HG03521 (cell line): ENCODE measurements at regions not wholly inside any gene's neighbourhood (a gene's known extent, or its start where the extent isn't known, plus 50 kb on each side); places are given as distances from the start of the nearest gene placed in this dataset.
"Not testable (repeated sequence)": the region's sequence is repeated elsewhere in the genome, so short reads cannot be mapped to it uniquely, and the experiment has no call there.

Experiments
- ATAC-seq: cut with Tn5 transposase; IDR thresholded peaks from one replicate; pipeline ENCODE4 v1.9.1; 2021; ENCODE audit warnings: mild to moderate bottlenecking, moderate library complexity; ENCODE audit not compliant: unreplicated experiment

DNA sequence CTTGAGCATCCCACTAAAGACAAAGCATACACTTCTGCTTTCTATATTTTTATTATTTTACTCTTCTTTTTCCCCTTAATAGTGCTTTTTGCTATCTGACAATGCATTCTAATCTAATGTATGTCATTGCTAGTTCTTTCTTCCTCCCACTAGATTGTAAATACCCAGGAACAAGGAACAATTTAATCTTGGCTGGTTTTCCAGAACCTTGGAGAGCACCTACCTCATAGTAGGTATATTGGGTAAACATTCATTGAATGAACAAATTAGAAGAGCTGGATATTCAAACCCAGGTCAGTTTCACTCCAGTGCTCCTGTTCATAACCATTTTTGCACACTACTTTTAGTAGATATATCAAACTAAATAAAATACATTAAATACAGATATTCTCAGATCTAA is 1617.6 kb upstream of the SLC10A2 start:
- no peak for ATAC-seq

DNA sequence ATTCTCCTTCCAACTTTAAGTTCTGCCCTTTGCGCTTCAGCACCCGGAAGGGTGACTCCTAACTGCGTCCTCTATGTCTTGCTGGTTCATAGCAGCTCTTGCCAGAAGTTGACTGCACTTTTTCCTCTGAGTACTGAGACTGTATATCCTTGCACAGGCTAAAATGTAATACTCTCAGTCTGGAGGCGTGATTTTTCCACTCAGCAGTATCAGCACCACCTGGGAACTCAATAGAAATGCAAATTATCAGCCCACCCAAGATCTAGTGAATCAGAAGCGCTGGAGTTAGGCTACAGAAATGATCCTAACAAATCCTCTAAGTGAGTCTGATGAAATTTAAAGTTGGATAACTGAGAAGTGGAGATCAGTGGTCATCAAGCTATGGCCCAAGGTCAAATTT is 1611.9 kb upstream of the SLC10A2 start:
- ATAC-seq, result no peak

DNA sequence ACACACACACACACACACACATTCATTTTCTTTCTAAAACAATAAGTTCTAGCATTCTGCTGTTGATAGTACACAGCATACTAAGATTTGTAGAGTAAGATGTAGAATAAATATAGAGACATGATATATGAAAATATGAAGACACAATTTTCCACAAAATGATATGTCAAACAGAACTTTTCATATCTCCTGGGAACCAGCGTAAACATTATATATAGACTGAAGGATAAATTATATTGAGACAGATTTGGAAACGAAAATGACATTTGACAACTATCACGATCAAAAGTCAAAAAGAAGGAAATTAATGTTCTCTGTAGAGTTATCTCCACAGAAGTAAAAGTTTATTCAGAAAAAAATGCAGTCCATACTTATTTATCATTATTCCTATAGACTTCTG is 1605.7 kb upstream of the SLC10A2 start:
- no peak for ATAC-seq

DNA sequence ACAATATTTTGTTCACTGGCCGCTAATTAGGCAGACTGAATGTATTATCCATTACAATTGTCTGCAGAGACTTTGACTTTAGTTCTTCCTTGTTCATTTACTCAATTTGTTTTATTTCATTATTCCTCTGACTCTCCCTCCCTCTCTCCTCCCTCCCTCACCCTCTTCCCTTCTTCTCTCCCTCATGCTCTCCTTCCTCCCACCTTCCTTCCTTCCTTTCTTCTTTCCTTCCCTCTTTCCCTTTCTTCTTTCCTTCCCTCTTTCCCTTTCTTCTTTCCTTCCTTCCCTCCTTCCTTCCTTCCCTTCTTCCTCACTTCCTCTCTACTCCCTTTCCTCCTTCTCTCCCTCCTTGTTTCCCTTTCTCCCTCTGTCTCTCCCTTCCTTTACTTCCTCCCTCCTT is 1591.0 kb upstream of the SLC10A2 start:
- ATAC-seq, result no peak

DNA sequence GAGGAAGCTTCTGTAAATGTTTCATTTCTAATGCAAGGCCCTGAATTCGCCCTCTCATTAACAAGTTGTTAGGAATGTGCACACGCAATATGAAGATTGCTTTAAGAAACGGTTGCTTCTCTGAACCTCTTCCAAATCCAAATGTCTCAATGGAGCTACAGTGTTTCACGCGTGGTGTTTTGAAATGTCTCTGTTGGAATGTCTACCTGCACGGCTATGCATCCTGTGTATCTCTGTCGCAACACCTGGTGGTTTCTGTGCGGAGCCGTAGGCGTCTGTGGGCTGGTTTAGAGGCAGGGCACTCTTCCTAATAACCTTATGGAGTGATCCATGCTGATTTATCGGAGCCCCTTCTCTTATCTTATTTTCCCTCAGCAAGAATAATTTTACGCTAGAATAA is 1584.2 kb upstream of the SLC10A2 start:
- no peak for ATAC-seq

DNA sequence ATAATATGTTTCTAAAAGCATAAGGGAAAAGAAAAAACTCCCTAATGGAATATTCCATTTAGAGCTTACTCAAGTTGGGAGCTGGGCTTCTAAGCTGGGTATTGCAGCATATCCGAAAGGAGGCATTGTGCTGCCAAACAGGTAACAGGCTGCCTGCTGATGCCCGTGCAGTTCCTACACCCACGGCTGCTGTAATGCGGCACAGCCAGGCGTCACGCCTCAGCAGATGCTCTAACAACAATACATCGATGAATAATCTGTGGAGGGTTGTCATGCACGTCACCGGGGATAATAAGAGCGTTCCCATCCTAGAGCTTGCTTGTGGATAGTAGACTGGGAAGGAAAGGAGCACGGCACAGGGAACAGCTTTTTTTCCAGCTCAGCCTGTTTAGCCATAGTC is 1582.1 kb upstream of the SLC10A2 start:
- ATAC-seq, result no peak

DNA sequence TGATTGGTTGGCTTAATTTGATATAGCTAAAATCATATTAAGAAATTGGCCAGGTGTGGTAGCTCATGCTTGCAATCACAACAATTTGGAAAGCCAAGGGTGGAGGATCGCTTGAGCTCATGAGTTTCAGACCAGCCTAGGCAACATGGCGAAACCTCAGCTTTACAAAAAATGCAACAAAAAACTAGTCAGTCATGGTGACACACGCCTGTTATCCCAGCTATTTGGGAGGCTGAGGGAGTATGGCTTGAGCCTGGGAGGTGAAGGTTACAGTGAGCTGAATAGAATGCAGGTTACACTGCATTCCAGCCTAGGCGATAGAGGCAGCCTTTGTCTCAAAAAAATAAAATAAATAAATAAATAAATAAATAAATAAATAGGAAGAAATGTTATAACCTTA is 1579.6 kb upstream of the SLC10A2 start:
- ATAC-seq, result no peak

DNA sequence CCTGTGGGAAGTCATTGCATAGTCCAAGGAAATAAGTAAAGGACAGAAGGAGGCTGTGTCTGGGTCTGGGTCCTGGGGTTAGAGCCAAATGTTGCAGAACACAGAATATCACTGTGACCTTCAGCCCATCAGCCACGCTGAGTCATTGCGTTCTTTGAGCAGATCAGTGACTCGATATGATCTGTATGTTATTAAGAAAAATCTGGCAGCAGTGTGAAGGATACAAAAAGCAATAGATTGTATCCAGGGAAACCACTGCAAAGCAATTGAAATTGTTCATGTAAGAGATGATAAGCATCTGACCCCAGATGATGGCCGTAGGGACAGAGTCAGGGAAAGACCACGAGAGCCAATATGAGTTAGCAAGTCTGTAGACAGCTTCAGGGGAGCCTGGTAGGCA is 1575.1 kb upstream of the SLC10A2 start:
- no peak for ATAC-seq

DNA sequence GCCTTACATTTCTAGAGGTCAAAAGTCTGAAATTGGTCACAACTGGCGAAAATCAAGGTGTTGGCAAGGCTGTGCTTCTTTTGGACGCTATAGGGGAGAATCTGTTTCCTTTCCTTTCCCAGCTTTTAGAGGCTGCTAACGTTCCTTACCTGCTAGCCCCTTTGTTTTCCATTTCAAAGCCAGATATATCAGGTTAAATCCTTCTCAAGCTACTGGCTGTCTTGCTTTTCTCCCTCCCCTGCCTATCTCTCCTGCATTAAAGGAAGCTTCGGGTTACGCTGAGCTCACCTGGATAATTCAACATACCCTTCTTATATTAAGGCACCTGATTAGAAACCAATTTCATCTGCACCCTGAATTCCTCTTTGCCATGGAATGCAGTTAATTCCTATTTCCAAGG is 1569.7 kb upstream of the SLC10A2 start:
- no peak for ATAC-seq

DNA sequence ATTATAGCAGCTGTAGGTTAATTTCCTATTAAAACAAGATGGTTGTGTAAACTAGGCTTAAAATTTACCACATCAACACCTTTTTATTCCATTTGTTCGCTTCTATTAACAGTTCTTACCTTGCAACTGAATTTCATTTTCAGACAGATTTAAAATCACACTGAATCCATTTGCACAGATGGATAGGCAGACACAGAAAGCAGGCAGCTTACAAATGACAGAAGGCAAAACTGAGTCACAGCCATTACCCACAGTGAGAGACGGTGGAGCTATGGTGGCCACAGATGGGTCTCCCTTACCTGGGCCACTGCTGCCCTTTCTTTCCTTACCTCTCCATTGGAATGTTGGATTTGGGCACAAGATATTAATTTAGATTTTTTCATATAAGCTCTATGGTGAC is 1567.8 kb upstream of the SLC10A2 start:
- no peak for ATAC-seq

DNA sequence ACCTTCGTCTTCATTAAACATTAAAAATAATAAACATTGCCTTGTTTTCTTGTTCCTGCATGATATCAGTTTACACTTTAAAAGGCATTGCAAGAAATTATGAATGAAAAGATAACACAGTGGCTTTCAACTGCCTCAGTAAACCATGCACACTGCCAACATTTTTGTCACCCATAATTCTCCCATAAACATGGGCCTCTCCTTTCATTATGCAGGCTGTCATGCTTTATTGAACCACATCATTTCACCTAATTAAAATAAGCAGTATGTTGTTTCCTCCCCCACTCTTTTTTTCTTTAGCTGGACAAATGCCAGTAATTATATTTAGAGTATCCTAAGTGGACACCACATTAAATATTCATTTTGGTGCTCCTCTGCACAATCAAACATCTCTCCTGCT is 1566.5 kb upstream of the SLC10A2 start:
- ATAC-seq, result no peak

DNA sequence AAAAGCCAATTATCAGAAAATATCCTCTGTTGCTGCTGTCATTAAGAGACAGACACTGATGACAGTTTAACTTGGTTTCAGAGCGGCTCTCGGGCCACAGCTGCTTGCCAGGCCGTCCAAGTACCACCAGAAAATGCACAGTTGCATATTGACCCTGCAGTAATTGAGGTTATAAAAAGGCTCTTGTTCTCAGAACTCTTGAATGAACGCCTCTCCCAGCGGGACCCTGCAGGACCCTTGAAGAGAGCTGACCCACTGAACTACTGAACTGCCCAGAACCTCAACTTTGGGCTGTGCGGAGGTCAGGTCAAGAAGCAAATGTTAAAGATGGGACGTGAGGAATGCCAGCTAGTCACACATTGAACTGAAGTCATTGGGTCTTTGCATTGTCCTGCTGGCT is 1559.0 kb upstream of the SLC10A2 start:
- no peak for ATAC-seq

DNA sequence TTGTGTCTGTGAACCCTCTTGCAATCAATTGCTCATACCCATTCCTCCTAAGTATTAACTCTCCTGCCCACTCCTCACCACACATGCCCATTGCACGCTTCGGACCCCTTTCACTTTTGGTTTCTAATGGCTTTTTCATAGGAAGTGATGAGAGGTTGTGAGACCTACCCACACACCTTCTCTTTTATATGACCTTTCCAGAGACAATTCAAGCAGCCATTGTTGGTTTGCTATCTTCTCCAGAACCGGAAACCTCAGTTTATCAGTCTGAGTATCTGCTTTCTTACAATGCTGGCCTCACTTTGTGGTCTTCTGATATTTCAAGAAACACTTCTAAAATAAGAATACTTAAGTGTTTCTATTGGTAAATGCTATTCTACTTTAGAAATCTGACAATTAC is 1550.8 kb upstream of the SLC10A2 start:
- peak; percentile 68 for ATAC-seq

DNA sequence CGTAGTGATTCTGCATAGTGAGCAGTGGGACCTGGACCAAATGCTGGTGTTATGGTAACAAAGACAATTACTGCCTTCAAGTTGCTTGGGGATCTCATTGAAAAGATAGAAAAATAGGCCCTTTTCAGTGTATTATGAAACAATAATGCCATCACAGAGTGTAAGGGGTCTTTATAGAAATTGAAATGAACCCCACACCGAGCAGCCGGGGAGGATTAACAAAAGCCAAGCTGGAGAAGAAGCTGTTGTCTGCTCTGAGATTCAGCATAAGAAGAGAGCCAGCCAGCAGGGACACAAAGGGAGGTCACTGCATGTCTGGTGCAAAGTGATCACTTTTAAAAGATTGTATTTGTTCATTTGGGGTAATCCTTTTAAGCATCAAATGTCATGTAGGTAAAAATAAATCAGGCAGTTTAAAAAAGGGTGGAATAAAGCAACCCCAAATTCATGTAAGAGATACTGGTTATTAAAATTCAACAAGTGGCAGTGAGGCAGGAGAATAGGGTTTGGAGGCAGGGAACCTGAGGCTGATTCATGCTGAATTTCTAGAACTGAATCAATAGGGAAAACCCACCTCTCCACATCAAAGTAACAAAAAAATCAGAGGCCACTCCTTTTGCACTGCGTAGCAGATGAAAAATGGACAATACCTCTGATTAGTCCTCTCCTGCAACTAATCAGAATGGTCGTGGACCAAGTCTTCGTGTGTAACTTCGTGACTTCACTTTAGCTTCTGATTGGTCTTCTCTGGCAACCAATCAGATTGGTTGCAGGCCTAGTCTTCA is 1548.3 kb upstream of the SLC10A2 start:
- no peak for ATAC-seq

DNA sequence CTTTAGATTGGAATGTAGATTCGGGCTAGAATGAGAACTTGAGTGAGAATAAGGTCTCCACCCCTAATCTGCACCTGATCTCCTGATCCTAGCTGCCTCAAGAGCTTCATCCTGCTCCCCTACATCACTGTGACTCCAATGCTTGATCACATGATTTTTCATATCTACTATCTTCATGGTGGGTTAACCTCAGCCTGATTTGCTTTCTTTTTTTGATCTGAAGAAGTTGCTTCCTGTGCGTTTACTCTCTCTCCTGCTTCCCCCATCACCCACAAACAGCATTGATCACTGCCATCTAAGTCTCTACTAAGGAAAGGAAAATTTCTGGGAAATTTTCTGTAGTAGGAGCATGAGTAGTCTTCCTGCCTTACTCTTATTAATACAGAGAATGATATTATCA is 1542.1 kb upstream of the SLC10A2 start:
- ATAC-seq, result no peak

DNA sequence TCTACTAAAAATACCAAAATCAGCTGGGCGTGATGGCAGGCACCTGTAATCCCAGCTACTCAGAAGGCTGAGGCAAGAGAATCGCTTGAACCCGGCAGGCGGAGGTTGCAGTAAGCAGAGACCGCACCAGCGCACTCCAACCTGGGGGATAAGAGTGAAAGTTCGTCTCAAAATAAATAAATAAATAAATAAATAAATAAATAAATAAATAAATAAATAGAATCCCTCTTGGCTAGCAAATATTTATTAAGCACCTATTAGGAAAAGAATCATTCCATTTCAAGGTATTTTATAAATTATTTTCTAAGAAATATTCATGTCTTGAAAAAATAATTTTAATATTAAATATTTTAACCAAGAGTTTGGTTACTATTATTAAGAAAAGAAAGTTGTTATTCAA is 1539.2 kb upstream of the SLC10A2 start:
- not testable (repeated sequence) for ATAC-seq

DNA sequence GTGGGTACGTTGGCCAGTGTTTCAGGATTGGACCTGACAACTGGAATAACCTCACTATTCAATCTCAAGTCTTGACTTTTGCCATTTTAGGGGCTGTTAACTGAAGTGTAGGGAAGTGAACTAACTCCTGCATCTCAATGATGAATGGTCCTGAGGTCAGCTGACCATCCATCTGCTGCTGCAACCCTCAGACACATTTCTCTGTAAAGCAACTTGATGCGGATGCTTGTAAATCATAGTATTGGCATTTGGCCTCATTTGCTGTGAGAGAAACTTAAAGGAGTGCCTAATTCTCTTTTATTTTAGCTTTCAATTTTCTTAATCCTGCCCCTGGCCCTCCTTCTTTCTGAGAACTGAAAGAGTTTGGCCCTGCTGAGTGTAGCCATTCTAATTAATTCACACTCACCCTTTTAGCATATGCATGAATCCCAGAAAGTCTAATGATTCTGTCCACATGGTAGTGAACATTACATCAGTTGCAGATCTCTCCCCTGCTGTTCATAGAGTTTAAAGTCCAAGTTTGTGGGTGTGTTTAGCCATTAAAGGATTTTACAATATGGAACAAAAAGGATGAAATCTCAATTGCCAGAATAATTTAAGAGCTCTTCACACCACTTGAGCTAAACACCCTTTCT is 1531.4 kb upstream of the SLC10A2 start:
- ATAC-seq, result no peak

DNA sequence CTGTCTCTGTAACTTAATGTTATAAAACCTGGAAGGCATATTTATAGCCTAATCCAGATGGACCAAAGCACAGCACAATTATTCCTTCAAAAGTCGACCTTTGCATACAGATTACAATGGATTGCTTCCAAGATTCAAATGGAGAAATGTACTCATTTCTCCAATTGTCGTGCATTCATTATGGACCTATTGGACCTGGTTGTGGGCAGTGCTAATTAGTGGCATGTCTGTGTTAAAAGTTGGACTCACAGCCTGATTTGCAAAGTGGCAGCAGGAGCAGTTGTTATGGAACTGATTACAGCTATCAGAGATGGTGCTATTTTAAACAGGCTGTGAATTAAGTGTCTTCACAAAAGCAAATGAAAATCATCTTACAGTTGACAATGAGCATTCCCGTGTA is 1529.3 kb upstream of the SLC10A2 start:
- ATAC-seq, result no peak

DNA sequence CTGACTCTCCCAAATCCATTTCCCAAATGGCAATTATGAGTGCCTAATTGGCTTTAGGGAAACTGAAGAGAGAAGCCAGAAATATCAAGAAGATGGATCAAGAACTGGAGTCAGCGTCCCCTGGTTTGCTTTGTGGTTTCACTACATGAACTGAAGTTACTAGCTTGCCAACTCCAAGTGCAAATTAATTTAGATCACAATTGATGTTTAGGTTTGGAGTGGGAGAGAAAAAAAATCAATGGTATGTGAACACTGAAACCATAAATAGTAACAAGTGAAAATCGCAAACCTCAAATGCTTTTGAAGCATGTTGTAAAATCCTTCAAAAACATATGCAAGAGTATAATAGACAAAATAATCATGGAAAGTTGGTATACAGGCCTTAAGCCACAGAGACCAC is 1528.6 kb upstream of the SLC10A2 start:
- no peak for ATAC-seq

DNA sequence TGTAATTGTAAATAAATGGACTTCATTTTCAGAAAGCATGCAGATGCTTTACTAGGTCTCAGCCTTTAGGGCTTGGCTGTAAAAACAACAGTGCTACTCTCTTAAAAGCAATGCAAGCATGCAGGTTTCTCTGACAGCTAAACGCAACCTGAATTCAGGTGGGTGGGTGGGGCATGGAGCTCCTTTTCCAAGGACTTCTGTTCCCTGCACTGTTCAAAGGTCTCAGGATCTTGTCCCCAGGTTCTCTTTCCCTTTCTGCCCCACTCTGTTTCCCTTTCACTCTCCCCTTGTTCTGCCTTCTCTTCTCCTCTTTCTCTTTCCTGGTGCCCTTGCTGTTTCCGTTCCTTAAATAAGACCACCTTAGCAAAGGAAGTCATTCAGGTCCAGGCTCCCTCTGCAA is 1527.5 kb upstream of the SLC10A2 start:
- ATAC-seq, result no peak

DNA sequence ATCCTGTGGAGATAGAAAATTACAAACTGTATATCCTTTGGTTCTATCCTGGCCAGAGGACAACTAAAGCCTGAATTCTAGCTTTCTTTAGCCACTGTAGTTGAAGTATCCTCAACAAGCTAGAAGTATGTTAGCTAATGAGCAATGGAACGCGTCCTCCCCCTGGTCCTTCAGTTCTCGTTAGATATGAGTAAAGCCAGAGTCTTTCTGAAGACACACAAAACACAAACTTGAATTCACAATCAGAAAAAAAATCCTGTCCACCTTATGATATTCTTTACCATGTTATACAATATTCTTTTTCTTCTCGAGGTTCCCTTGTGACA is 1527.0 kb upstream of the SLC10A2 start:
- no peak for ATAC-seq

DNA sequence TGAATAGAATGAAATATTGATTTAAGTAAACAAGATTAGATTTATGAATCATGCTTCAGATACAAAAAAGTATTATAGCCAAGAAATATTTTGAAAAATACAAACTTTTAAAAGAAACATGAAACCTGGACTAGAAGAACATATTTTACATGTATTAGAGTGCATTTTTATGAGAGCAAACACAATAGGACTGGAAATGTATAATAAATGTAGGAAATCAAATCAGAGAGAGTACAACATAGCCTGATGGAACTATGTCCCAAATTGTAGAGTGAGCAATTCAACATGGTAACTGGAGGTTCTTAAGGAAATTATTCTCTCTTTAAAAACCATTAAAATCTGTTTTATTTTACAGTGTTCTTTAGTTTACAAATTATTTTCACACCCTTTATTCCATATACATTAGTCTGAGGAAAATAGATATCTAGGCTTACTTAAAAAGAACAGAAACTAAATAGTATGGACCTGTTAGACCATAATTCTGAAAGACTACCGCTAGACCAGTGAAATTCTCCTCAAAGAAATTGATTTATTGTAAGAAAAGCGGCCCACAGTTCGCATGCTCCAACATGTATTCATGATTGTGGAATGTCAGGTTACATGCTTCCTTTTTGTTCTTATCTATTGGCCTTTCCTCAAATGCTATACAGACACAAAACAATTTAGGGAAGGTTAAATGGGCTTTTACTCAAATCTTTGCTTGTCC is 1526.5 kb upstream of the SLC10A2 start:
- ATAC-seq, result no peak
